M059J (cell line): ENCODE measurements at regions not wholly inside any gene's neighbourhood (a gene's known extent, or its start where the extent isn't known, plus 50 kb on each side); places are given as distances from the start of the nearest gene placed in this dataset.
"Not testable (repeated sequence)": the region's sequence is repeated elsewhere in the genome, so short reads cannot be mapped to it uniquely, and the experiment has no call there.

Experiments used
- DNase-seq: peaks from one replicate; pipeline ENCODE4 v3.0.0-alpha.2; 2012; ENCODE audit warnings: low read depth

DNA sequence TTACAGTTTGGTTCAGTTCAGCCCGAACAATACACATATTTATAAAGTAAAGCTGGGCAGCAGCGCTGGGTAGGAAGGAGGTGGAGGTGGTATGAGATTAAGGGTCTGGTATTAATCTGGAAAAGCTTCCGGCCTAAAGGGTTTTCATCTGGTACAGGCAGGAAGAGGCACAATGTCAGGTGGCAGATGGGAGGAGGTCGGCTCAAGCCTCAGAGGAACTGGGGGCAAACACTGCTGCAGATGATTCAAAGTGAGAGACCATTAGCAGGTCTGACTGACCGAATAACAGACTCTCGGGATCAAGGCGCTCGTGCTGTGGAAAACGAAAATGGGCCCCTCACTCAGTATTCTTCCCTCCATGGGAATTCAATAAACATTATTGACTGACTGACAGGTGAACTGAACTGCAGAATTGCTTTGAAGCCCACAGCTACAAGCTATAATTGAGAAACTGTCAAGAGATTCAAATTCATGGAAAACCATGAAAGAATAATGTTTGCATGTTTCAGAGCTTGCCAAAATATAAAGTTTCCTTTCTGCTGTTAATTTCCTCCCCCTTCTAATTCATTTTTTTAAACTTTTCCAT lies 75.3 kb downstream of the TMEM167A start:
- no peak for DNase-seq

DNA sequence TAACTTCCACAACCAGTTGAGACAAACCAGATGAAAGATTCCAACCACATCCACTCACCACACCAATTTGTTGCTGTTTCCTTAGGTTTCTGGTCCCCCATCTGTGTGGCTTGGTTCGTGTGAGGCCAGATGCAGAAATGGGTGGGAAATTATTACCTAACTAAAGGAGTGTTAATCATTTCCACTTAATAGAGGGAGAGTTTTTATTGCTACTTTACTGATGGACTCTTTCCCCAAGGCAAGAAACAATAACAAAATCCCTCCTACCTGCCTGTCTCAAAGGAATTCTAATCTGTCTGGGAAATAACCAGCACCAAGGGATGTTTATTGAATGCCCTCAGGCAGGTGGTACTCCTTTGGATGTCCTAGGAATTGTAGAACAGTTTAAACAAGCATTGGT lies 76.3 kb downstream of the TMEM167A start:
- DNase-seq = peak; percentile 35

DNA sequence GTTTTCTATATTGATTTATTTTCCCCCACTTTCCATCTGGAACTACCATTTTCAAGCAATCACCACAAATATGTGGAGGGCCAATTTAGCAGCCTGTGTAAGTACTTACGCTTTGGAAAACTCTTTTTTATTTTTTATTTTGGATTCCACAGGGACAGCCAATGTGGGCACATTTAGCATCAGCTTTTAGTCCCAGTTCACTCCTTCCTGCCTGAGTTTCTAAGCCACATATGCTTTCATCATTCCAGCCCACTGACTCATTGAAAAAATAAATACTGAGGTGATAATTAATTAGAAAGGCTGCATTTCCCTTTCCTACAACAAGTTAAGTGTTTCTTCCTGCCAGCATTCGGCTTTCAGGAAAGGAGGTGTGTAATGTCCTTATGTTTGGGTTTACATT lies 76.8 kb downstream of the TMEM167A start:
- DNase-seq = peak; percentile 51

DNA sequence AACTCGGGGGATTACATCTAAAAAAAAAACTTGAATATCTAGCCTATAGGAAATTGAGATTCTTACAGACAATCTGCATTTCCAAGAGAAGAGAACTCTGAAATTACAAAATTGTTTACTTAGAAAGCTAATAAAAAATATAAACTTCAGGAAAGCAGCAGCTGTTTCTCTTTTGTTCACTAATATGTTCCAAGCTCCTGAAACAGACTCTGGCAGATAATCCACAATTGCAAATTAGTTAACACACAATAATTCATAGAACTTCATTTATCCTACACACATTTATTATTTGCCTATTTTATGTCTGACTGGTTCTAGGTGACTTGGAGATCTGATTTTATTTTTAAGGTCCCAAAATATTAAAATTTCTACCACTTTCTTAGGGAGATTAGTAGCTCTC lies 83.8 kb downstream of the TMEM167A start:
- DNase-seq = no peak

DNA sequence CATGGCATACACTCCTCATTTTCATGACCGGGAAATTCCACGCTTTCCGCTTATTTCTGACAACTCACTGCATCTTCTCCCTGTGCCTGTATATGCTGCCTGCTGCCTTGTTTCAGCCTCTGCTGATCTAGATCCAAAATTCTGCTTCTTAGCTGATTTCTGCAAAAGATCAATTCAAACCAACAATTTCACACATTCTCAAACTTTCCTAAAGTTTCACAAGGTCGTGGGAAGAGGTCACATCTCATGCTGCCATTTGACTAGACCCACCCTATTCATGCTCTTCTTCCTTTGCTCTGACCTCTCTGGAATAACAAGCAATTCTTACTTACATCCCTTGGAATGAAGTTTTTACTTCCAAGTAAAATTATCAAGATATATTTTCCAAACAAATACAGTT lies 84.5 kb downstream of the TMEM167A start:
- no peak for DNase-seq

DNA sequence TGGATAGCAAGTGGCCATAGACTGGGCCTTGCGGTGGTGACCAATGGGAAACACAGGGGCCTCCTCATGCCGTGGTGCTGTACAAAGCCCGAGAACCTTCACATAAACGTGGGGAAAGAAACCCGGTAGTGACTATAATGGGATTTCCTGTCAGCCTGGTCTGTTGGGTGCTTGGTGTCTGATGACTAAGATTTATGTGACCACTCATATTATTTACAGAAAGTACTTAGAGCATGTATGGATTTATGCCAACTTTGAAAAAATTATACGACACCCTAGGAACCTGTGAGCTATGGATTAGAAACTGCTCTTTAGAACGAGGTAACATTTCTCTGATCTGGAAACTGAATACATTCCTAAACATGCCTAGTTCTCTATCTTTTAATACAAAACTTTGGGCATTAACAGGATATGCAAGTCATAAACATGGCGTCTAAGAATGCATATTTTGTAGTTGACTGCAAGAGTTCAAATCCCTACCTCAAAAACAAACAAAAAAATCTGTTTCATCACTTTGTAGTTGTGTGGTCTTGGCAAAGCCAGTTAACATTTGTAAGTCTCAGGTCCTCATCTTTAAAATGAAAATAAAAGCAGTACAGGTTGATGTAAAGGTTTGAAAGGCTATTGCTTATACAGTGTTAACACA lies 85.4 kb downstream of the TMEM167A start:
- peak; percentile 88 for DNase-seq

DNA sequence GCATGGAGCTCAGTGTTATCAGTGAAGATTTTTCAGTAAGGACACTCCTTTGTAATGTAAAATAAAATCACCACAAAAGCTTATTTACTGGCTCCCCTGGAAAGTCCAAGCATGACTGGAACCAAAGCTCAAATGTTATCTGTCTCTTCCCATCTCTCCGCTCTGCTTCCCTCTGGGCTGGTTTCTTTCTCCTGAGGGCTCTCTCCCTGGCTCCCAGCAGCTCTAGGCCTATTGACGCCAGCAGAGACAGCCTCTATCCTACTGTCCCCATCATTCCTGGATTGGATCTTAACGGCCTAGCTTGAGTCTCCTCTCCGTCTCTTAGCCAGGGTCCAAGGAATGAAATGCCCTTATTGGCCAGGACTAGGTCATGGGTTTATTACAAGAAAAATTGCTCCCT lies 86.1 kb downstream of the TMEM167A start:
- peak; percentile 25 for DNase-seq

DNA sequence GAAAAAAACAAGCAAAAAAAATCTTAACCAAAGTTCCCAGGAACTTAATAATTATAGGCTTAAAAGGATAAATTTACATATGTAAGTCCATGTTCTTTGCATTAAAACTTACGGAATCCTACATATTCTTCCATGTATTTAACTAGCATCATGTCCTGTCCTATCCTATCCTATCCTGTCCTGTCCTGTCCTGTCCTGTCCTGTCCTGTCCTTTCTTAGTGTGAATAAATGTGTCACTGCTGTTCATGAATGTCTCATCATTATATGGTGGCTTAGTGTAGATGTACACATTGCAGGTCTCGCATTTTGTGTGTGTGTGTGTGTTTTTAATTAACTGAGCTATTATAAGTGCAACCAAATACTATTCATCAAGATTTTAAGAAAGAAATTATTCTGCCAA lies 90.0 kb downstream of the TMEM167A start:
- DNase-seq = no peak

DNA sequence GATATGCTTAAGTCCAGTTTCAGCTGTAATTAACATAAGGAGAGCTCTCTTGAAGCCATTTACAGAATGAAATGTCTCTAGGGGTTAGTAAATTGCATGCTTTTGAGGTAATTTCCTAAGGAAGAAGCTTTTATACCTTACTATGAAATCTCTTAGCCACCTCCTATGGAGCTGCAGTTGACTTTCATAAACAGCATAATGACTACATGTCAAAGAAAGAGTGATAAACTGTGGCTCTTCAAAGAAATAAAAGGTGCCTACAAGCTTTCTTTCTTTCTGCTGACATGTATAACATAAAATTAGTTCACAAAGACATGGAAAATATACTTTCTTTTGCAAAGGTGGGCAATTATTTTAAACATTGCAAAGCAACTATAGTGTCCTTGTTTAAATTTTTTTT lies 90.8 kb downstream of the TMEM167A start:
- no peak for DNase-seq

DNA sequence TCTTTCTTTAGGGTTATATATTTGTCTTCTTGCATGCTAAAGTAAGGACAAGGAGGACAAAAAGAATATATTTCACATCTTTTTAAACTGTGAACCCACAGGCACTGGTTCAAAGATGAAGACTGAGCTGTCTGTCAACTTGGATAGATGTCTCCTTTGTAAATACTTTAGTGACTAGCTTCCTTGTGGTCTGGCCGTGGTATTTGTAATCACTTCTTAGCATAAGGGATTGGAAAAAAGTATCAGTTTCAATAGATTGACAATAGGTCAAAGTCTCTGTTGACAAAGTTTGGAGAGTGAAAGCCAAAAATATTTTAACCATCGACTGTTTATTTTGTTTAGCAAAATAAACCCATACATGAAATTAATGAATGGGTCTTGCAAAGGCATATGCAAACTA lies 91.4 kb downstream of the TMEM167A start:
- no peak for DNase-seq

DNA sequence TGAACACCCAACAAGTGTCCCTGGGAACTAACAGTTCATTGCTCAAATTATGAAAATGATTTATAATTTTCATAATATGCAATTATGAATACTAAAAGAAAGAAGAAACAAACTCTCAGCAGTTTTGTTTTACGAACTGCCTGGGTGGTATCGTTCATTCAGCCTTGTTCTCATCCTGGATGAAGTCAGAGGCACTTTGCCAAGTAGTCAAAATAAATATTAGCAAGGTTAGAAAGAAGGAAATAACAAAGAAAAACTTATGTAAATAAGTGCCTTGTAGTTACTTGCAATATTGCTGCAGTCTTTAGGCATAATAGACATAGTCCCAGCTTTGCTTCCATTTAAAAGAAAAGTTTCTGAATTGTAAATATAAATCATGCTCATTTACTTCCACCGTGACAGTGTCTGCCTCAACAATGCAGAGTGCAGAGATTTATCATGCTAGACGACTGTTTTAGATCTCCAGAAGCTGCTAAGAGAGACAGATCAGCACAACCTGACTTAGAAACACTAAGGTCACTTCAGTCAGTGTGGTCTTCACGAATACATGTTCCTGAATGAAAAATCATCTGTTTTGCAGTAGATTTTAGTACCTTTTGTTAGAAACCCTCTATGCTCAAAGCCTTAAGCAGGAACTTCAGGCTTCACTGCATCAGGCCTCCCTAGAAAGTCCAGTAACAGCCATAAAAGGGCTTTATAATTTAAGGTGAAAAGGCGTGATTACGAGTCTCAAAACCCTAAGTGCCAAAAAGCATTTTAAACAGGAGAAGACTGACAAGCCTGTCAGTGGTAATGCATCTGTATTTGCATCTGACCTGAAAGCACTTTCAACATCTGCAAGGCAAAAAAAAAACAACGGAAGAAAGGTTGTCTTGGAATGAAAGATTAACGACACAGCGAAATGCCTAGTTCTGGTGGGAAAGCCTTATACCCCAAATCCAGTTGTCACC lies 92.1 kb downstream of the TMEM167A start:
- no peak for DNase-seq

DNA sequence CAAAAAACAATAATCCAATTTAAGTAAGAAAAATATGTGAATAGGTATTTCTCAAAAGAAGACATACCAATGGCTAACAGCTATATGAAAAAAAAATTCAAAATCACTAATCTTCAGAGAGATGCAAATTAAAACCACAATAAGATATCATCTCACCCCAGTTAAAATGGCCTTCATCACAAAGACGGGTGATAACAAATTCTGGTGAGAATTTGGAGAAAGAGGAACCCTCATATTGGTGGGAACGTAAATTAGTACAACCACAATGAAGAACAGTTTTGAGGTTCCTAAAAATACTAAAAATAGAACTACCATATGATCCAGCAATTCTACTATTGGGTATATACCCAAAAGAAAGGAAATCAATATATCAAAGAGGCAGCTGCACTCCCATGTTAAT lies 94.3 kb downstream of the TMEM167A start:
- no peak for DNase-seq

DNA sequence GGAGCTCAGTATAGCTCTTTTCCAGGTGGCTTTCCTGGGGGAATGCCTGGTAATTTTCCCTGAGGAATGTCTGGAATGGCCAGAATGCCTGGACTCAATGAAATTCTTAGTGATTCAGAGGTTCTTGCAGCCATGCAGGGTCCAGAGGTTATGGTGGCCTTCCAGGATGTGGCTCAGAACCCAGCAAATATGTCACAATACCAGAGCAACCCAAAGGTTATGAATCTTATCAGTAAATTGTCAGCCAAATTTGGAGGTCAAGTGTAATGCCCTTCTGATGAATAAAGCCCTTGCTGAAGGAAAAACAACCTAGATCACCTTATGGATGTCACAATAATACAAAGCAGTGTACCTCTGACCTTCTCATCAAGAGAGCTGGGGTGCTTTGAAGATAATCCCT lies 100.3 kb downstream of the TMEM167A start:
- peak; percentile 78 for DNase-seq

DNA sequence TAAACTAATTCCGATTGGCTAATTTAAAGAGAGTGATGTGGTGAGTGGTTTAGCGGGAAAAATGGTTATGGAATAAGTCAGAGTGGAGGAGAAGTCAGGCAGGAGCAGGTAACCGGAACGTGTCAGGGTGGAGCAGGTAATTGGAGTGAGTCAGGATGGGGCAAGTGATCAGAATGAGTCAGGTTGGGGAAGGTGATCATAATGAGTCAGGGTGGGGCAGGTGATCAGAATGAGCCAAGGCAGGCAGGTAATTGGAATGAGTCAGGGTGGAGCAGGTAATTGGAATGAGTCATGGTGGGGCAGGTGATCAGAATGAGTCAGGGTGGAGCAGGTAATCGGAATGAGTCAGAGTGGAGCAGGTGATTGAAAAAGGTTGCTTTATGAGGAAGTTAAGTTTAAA lies 101.4 kb downstream of the TMEM167A start:
- DNase-seq = peak; percentile 17

DNA sequence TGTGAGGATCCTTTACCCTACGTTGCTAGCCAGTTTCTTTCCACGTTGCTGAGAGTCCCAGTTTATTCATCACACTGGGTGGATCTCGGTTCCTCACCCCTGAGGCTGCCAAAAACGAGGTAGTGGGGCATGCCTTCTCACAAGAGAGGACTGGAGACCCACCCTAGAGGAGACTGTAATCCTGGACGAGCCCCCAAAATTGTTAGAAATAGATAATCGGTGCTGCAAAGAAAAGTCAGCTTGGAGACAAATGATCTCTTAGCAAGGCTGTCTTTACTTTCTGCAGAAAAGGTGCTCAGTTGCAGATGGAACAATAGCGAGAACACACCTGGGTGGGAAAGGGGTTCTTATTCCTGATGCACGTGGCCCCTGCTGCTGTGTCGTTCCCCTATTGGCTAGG lies 101.8 kb downstream of the TMEM167A start:
- no peak for DNase-seq

DNA sequence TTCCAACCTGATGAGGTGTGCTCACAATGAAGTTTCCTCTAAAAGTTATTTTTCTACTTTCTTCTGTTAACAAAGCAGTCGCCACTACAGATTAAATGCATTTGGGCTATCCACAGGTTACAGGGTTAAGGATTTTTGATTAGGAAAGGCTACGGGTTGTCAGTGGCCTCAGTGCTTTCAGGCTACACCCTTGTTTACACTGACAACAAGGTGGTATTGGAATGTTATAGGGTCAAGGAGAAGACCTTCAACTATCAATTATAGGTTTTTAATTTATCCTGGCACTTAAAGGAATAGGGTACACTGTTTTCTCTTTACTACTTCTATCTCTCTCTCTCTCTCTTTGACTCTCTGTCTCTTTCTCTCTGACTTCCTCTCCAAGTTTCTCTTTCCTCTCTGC lies 102.8 kb downstream of the TMEM167A start:
- not testable (repeated sequence) for DNase-seq

DNA sequence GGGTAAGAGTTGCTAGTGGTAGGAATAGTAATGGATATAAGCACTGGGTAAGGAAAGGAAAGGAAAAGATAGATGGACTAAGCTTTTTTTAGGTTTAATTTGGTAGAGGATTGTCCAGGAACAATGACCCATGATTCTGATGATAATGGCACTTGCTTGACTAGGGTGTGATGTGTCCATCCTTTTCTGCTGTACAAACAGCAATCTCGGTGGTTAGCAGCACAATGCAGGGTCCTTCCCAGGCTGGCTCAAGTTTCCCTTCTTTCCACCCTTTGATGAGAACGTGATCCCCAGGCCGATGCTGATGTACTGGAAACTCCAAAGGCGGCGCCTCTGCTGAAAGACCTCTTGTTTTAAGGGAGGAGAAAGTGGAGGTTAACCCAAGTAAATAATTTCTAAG lies 105.3 kb downstream of the TMEM167A start:
- no peak for DNase-seq

DNA sequence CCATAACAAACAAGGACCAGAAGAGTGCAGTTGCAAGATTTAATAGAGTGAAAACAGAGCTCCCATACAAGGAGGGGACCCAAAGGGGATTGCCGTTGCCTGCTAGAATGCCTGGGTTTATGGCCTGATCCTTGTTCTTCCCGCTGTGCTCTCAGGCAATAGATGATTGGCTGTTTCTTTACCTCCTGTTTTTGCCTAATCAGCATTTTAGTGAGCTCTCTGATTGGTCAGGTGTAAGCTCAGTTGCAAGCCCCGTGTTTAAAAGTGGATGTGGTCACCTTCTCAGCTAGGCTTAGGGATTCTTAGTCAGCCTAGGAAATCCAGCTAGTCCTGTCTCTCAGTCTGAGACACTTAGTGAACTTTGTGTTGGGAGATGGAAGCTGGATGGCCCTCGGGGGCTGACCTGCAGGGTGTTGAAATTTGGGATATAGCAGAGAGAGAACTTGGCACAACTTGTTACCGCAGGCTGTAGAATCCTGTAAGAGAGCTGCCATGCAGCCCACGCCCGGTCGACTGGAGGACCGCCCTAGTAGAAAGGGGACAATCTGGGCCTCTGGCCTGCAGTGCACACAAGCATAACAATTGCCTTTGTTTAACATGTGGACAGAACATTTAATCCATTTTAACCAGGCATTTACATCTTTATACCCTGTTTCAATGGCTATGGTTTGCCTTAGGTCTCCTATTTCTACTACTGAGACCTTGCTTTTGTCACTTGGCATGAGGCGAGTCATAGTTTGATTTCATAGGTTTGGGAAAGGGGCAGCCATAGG lies 106.0 kb downstream of the TMEM167A start:
- not testable (repeated sequence) for DNase-seq

DNA sequence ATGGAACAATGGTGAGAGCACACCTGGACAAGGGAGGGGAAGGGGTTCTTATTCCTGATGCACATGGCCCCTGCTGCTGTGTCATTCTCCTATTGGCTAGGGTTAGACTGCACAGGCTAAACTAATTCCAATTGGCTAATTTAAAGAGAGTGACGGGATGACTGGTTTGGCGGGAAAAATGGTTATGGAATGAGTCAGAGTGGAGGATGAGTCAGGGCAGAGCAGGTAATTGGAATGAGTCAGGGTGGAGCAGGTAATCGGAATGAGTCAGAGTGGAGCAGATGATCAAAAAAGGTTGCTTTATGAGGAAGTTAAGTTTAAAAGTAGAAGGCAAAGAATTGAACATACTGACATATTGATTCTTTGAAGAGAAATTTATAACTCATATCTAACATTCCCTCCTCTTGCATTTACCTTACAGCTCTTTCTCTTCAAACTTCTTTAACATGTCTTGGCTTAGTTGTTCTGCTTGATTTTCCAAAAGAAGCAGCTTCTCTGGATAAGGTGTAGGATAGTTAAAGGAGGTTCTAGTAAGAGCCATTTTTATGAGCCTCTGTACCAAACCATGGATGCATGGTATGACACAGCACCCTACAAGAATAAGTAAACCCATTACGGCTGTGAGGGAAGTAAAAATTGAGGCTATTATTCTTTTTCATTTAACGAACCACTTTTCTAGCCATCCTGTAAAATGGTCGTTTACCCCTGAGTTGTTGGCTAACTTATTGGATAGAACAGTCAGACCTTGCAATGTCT lies 107.8 kb downstream of the TMEM167A start:
- DNase-seq = peak; percentile 77

DNA sequence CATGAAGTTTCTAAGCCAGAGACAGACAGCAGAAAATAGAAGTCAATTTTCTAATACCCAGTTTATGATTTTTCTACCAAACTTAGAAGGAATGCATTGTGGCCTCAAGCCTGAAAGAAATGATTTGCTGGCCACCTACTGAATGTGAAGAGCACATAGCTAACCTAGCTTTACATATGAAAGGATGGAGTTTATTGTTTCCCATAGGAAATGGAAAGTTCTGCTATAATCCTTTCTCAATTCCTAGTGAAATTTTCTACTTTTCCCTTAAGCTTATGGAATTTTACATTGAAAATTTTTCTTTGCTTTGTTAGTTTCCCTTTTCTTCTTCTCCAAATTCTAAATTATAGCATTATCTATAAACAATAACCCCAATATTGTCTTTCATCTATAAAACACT lies 110.1 kb downstream of the TMEM167A start:
- no peak for DNase-seq

DNA sequence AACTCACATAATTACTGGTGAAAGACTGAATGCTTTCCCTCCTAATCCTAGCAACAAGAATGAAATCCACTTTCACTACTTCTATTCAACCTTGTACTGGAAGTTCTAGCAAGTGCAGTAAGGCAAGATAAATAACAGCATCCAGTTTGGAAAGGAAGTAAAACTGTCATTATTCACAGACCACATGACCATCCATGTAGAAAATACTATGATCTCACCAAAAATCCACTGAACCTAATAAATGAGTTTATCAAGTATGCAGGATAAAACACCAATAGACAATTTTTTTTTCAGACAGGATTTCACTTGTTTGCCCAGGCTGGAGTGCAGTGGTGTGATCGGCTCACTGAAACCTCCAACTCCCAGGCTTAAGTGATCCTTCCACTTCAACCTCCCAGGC lies 117.7 kb downstream of the TMEM167A start:
- DNase-seq = no peak
